IPS-NIHi11 (cell line): ENCODE measurements at regions not wholly inside any gene's neighbourhood (a gene's known extent, or its start where the extent isn't known, plus 50 kb on each side); places are given as distances from the start of the nearest gene placed in this dataset.

Experiments
- DNase-seq: peaks from one replicate; pipeline ENCODE4 v3.0.0; 2012; ENCODE audit warnings: mixed read lengths, low spot score

DNA sequence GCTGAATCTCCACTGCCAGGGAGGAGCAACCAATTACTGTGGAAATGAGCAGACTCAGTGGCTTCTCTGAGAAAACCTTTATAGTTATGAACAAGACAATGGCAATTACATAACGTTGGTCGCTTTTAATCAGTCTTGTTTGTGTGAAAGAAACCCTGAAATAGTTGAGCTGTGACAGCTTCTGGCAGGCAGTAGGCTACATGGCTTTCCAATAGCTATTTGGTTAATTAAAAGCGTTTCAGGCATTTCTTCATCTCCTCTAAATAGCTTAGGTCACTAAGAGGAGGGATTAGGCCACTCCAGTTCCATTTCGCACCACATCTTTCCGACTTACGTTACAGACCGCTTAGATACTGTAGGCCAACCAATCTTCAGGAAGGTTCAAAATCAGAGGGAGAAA, 794.4 kb upstream of the ID2 start:
- DNase-seq = no peak

DNA sequence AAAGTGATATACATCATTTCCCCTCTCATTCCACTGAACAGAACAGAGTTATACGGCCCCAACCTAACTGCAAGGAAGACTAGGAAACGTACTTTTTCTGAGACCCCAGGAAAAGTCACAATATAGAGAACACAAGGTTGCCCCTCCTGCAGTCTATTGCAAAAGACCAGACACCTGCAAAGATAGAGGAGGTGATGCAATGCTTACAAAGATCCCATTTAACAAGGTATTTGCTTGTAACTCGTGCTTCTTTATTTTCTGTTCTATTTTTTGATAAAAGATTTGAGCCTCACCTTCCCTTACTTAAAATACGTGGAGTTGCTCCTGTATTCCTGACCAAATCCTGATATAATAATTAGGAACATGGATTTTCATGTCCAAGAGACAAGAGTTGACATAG, 793.0 kb upstream of the ID2 start:
- DNase-seq = no peak

DNA sequence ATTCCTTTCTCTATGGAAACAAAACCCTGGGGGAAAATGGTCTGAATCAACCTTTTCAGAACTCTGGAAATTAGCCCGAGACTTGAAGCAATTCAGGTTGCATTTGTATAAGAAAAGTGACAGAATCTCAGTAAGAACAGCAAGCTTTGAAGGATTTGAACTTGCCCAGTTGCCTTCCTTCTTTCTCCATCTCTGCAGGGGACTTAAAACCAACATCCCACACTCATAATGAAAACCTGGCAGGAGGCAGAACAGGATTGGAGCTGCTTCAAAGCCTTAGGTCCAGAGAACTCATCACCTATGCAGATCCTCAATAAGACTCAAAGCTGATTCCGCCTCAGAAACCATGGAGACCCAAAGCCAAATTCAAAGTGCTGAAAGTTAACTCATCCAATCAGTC, 790.5 kb upstream of the ID2 start:
- peak; percentile 49 for DNase-seq

DNA sequence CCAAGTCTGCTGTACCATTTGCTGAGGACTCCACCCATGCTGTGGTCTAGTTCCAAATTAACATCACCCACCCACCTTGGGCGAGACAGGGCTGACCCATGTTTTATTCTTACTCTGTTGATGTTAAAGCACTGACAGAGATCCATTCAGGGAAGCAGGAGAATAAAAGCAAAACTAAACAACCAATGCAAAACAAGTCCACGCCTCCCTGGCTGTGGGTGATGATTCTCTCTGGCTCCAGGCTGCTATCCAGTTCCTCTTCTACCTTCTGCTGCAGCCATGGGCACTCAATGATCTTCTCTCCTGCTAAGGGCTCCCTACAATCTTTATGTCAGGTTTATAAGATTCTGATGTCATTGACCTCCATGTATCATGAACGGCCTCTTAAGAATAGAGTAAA, 786.6 kb upstream of the ID2 start:
- DNase-seq = no peak

DNA sequence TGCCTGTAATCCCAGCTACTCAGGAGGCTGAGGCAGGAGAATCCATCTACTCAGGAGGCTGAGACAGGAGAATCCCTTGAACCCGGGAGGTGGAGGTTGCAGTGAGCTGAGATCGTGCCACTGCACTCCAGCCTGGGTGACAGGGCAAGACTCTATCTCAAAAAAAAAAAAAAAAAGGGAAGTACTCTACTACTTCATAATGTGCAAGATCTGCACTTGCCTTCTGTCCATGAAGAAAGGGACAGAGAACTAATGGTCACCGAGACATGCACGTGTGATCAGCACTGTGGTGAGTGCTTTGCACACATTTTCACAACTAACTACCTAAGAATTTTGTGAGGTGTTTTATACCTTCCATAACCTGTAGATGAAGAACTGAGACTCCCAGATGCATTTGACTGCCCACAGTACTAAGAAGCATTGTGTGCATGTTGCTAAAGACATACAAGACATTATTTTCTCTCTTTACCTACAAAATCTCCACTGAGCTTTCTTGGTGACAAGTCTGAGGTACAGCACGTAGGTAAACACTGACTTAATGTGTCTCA, 784.8 kb upstream of the ID2 start:
- DNase-seq = no peak

DNA sequence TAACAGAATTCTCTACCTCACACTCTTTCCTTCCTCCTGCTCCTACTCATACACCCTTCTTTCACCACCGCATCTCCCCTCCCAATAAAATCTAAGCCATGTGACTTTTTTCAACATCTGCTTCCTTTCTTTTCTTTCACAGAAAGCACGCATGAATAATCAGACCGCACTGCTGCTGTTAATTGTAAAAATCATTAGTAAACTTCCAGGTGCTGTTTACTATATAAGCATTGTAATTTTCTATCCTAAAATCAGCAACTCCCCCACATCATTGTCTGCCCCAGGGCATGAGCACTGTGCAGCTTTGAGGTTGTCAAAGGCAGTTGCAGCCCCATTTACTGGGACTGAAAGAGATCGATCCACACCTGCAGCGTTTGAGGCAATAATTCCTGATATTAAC, 782.6 kb upstream of the ID2 start:
- no peak for DNase-seq

DNA sequence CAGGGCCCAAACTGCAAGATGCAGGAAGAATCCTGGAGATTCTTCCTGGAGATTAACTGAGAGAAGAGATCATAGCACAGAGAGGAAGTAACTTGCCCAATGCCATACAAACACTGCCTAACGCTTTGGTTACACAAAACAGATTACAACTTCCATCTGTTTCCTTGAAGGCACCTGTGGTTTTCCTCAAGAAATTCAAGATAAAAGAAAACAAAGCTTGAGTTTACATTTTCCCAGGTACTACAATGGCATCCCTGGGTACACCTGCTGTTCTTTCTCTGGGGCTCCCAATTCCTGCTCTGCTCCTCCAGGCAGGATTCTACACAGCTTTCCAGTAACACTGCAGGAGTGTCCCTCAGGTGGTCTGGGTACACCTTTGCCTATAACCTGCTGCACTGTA, 781.9 kb upstream of the ID2 start:
- DNase-seq = no peak

DNA sequence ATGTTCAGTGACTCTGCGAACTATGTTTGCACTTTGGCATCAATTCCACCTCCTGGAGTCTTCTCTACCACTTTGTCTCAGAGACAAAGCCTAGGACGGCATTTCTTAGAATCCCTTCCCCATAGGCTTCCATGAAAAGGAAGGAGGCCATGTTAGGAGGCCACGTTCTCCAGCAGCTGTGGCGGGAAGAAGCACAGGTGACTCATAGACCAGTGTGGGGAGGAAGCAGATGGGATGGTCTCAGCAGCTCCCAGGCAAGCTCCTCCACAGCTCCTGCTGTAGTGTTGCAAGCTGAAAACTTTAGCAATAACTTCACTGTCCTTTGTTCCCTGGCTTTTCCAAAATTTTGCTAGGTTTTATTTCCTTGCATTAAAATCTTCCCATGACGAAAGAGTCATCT, 781.3 kb upstream of the ID2 start:
- no peak for DNase-seq

DNA sequence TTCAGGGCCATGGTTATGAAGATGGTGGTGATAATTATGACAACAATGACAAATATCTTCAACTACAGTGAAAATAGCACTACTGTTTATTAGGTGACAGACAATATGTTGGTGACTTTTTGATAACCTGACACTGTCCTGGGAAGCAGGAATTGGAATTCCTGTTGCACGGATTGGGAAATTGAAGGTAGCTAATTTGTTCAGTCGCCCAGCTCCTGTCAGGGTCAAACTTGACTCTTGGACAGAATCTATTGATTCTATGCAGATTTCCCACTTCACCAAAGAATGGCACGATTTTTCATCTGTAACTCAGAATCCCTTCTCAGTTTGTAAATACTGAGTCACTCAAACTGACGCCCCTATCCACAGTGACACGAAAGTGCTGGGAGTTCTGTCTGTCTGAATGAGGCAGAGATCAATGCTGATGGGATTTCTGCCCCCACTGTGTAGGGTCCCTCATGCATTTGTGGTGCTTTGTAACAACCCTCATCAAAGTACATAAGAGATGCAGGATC, 779.5 kb upstream of the ID2 start:
- no peak for DNase-seq

DNA sequence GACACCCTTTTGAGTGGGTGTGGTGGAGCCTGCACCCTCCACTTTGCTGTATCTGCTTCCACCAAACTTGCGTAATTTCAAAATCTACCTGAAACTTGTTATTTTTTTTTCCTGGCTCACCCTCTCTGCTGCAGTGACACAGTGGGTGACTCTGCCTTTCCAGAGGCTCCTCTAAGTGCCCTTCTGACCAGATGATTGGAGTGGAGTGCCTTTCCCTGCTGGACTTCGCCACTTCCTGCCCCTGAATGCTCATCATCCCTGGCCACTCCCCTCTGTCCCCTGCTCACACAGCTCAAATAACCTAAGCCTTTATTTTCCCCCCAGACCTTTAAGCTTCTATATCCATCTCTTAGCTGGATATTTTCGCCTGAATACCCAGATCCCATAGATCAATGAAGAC, 777.5 kb upstream of the ID2 start:
- no peak for DNase-seq

DNA sequence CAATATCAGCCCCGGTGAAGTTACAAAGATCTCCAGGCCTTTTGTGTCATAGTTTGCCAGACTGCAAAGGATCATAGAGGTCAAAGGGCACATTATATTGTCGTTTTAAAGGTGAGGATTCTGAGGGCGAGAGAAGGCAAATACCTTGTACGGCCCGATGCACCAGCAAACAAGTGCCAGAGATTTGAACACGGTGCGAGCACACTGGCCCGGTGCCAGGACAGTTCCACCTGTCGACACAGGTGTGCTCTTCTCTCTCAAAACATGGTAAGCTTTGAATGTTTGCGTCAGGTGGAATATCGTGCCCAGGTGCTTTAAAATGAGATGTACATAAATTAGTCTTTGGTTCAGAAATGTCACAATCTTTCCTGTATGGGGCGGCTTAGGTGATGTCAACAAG, 776.1 kb upstream of the ID2 start:
- no peak for DNase-seq

DNA sequence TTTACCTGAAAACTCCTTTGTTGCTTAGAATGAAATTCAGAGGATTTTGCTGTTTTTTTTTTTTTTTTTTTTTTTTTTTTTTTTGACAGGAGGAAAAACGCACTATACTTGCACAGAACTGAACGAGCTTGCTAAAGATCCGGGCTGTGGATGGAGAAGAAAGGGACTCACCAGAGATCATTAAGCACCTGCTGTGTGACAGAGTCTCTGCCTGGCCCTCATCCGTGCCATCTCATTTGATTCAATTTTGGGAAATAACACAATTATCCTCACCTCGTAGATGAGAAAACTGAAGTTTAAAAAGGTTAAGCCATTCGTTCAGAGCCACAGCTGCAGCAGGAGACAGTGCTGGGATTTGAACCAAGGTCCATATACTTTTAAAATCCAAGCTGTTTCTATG, 775.4 kb upstream of the ID2 start:
- DNase-seq = no peak

DNA sequence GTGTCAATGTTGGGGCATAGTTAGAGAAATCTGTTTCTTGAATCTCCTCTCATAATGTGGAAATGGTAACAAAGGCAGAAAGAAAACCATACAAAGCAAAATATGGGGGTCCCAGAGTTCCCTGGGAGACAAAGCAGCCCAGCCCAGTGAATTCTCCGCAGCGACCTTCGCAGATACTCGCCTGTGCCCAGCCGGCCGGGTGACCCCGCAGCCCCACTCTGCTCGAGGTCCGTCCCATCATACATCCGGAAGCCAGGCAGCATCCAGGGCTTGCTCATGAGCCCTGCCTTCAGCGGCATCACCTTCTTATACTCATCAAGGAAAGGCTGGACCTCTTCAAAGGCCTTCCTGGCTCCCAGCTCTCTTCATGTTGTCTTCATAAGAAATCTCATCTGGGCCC, 774.8 kb upstream of the ID2 start:
- DNase-seq = no peak

DNA sequence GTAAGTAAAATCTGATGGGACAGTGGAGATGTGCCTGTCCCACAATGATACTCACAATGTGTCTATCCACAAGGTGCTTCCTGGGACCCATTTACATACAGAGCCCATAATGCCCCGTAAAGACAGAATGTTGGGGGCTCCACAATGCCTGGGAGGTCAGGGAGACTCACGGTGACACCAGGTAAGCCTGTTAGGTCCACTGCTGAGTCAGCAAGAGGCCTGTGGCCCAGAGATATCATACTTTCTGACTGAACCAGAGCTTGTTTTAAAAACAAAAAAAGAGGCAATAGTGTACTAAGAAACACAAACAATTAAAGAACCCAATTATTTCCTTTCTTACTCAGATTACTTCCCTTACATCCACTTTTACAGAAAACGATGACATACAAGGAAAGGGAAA, 771.1 kb upstream of the ID2 start:
- DNase-seq = no peak

DNA sequence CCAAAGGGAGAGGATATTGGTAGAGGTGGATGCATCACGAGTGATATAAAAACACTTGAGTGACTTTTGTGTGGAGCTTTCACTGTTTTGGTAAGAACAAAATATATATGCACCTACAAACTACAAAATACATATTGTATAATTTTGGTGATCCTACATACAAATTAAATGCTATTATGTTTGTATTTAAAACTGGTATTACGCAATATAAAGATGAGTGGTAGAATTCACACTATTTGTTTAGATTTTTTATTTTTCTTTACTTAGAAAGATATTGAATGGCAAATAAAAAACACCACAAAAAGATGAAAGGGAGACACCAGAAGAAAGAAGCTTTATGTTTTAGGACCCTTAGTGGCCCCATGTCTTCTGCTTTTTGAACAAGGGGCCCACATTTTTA, 770.7 kb upstream of the ID2 start:
- DNase-seq = no peak

DNA sequence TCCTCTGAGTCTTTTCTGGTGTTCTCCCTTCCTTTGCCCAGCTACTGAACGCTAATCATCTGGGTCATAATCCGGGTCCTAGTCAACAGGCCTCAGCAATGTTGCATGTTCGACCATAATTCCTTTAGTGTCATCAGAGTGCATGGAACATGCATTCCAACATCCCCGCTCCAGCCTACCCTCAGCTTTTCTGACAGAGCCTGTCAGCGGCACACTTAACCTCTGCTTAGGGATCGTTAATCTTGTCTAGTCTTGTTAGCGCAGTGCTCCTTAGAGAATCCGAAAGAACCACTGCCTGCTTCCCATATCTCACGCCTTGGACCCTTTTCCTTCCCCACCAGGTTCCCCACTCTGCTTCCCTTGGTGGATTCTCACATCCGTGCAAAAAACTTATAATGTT, 767.9 kb upstream of the ID2 start:
- DNase-seq = no peak

DNA sequence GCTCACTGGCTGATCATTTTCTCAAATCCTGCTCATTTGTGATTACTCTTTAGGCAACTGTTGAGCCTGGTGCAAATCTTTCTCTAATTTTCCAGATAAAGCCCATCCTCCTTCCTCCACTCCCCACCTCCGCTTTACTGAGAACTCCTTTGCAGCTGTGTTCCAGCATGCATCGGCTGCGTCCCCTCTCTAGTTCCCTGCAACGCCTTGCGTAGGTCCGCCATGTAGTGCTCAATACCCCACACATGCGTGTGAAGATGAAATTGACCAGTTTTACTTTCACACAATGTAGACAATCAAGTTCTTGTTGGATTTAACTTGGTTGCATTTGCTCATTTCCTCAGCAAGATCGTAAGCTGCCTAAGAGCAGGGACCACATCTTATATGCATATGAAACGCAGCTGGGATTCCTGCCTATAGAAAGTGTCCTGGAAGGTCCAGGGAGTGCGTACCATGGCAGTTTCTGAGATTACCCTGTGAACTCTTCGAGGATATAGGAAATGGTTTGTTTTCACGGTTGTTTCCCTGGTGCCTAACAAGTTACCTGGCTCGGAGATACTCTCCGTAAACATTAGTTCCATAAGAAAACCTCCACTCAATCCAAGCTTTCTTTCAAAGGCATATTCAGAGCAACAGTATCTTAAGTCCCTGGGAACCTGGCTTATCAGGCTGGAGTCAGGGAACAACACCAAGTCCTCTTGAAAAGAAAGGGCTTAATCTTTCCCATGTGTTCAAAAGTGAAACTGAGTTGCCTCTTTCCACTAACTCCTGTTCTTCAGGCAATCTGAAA, 766.4 kb upstream of the ID2 start:
- no peak for DNase-seq

DNA sequence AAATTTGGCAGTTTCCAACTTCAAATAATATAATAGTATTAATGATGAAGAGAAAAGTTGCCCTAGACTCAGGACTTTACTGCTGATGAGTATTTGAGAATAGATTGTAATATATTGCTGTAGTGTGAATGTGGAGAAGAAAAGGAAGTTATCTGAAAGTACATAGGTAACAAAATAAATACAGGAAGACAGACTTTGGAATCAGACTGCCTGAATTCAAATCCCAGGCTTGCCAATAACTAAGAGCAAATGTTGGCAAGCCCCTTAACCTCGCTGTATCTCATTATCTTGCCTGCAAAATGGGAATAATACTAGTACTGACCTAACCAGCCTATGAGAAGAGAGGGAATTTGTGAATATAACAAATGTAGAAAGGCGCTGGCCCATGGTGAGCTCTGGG, 765.2 kb upstream of the ID2 start:
- DNase-seq = no peak

DNA sequence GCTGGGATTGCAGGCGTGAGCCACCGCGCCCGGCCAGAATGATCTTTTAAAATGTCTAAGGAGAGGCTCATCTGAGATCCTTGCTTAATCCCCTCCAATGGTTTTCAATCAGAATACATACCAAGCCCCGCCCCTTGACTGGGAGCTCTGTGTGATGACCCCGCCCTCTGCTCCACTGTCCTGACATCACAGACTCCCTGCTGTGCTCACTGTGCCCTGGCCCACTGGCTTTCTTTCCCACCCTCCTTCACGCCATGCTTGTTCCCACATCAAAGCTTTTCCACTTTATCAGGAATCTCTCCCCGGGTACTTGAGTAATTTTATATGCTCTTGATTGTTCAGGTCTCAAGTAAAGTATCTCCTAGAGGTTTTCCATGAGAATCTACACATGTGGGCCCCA, 762.3 kb upstream of the ID2 start:
- DNase-seq = no peak

DNA sequence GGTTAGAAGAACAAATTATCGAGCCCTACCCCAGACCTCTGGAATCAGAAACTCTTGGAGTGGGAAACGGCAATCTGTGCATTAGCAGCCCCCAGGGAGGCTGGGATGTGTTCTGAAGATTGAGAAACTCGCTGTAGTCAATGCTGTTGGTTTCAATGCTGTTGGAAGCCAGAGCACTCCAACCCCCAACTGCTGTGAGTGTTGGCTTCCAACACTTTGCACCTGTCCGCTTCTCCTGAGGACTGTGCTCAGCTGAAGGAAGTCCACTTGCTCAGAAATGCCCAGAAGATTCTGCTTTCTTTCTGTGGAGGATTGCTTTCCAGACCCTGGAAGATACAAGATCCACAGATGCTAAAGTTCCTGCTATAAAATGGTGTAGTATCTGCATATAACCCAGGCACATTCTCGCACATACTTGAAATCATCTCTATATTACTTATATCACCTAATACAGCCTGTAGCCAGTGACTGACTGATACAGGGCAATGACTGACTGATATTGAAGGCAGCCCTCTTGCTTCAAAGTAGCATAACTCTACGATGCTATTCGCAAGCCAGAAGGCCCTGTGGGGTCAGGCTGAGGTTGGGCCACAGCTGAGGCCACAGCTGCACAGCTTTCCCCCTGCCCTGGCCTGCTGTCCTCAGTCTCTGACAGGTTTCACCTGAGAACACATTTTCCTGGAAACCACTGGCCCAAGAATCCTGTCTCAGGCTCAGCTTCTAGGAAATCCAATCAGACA, 757.7 kb upstream of the ID2 start:
- no peak for DNase-seq

DNA sequence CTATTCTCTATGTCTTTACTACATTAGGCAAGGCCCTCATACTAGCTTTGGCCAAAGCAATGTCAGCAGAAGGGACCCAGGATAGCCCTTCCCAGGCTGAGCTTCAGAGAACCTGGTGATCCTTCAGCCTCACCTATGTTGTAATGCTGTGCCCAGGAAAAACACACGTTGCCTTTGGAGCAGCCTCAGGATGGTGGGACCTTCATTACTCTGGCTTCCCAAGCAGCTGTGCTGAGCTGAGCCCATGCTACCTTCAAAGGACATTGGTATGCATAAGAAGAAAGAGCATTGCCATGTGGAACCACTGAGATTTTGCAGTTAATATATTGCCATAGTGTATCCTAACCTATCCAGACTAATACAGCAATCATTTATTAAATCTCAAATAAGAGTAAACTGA, 756.4 kb upstream of the ID2 start:
- no peak for DNase-seq

DNA sequence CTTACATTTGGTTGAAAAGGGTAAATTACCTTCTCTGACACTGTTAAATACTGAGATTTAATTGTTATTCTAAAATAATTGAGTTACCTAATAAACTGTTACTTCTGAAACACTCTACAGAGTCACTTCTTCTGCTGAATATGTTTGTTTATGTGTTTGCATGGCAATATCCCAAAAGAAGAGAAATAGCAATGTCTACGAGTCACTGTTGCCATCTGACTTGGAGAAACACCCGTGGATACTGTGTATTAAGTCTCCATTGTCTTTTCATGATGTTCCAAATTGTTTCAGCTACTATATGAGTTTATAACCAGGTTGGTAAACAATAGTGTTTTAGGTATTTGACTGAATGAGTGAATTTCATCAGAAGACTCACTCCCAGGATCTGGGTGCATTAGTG, 754.2 kb upstream of the ID2 start:
- no peak for DNase-seq

DNA sequence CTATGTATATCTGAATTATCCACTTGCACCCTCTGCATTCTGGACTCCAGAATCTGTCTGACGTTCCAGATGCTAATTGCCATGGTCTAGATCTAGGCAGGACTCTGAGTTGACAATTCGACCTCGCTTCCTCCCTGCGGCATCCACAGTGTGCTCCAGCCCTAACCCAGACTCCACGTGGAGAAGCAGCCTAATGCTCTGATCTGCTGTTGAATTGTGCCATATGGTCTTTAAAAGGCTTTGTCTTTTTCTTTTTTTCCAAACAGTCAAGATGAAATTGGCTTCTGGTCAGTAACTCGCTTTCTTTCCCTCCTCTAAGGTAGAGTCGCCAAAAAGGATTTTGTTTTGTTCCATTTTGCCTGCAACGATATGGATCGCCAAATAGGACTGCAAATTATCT, 752.6 kb upstream of the ID2 start:
- no peak for DNase-seq
